ENCODE measurements at regions not wholly inside any gene's neighbourhood (a gene's known extent, or its start where the extent isn't known, plus 50 kb on each side); places are given as distances from the start of the nearest gene placed in this dataset.

- TF ChIP-seq CTCF (conservative IDR thresholded peaks at IDR 0.05; ENCODE audit: low read depth, low read length) (no peak), EZH2 (IDR thresholded peaks at IDR 0.05; ENCODE audit: borderline replicate concordance, low read depth, low read length, poor library complexity, severe bottlenecking) (no peak)
Observed at GRCh38 chr10:125392154-125392553, 231.8 kb upstream of the CTBP2 start.
